Fibroblast of pulmonary artery (primary cell): ENCODE measurements at regions not wholly inside any gene's neighbourhood (a gene's known extent, or its start where the extent isn't known, plus 50 kb on each side); places are given as distances from the start of the nearest gene placed in this dataset.

Source experiments
- DNase-seq: peaks from one replicate; pipeline ENCODE4 v3.0.0-alpha.2; 2010; ENCODE audit warnings: low read depth
- H3K4me3 ChIP-seq: replicated peaks from 2 replicates; pipeline ENCODE4 v1.5.1; 2011; ENCODE audit warnings: low read depth, mild to moderate bottlenecking, control low read depth, low read length, moderate library complexity
- TF ChIP-seq, protein P1 (sequence below): IDR thresholded peaks from 2 replicates; pipeline ENCODE4 v1.5.1; 2011; ENCODE audit warnings: mild to moderate bottlenecking, control low read depth, low read length, inconsistent platforms; ENCODE audit errors: missing control alignments

GRCh38 chr14:96631030-96631429 is 128.8 kb downstream of the PAPOLA start:
- no peak overlapping the region for H3K4me3 ChIP-seq
- TF ChIP-seq, protein P1, sequence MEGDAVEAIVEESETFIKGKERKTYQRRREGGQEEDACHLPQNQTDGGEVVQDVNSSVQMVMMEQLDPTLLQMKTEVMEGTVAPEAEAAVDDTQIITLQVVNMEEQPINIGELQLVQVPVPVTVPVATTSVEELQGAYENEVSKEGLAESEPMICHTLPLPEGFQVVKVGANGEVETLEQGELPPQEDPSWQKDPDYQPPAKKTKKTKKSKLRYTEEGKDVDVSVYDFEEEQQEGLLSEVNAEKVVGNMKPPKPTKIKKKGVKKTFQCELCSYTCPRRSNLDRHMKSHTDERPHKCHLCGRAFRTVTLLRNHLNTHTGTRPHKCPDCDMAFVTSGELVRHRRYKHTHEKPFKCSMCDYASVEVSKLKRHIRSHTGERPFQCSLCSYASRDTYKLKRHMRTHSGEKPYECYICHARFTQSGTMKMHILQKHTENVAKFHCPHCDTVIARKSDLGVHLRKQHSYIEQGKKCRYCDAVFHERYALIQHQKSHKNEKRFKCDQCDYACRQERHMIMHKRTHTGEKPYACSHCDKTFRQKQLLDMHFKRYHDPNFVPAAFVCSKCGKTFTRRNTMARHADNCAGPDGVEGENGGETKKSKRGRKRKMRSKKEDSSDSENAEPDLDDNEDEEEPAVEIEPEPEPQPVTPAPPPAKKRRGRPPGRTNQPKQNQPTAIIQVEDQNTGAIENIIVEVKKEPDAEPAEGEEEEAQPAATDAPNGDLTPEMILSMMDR: no peak

GRCh38 chr14:96631621-96632362 is 129.6 kb downstream of the PAPOLA start:
- DNase-seq: no peak
- TF ChIP-seq, protein P1: no peak

More at GRCh38 chr14:96631030-96631429, 128.8 kb downstream of the PAPOLA start:
- no peak for DNase-seq

DNA sequence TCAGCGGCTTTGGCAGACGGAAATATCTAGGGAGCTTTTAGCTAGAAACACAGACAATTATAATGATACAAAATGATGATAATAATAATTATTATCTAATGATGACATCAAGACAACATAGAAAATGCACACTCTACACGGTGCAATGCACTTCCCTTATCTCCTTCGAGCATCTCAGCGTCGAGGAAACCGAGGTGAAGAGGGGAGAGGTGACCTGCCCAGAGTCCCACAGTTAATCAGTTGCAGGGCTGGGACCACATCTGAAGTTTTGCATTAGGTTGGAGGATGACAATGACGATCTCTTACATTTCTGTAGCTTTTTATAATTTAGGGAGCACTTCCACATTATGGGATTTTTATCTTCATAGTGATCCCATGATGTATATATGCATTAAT is 130.2 kb downstream of the PAPOLA start:
- DNase-seq: no peak
- TF ChIP-seq, protein P1: no peak
- no peak overlapping the region for H3K4me3 ChIP-seq

More at GRCh38 chr14:96631621-96632362, 129.6 kb downstream of the PAPOLA start:
- H3K4me3 ChIP-seq: no peak overlapping the region

DNA sequence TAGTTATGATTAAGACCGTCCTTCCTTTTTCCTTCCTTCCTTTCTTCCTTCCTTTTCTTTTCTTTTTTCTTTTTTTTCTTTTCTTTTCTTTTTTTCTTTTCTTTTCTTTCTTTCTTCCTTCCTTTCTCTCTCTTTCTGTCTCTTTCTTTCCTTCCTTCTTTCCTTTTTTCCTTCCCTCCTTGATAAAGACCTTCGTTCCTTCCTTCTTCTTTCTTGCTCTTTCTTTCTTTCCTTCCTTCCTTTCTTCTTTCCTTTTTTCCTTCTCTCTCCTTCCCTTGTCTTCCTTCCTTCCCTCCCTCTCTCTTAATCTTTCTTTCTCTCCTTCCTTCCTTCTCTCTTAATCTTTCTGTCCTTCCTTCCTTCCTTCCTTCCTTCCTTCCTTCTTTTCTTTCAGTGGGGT is 130.9 kb downstream of the PAPOLA start:
- TF ChIP-seq, protein P1: no peak
- DNase-seq: no peak
- no peak overlapping the region for H3K4me3 ChIP-seq

GRCh38 chr14:96634481-96634880 is 132.3 kb downstream of the PAPOLA start:
- TF ChIP-seq, protein P1: no peak
- DNase-seq: no peak
- no peak overlapping the region for H3K4me3 ChIP-seq

- TF ChIP-seq, protein P1: no peak
- H3K4me3 ChIP-seq: no peak overlapping the region
- DNase-seq: no peak
These were observed 132.7 kb downstream of the PAPOLA start for GRCh38 chr14:96634896-96635295.

DNA sequence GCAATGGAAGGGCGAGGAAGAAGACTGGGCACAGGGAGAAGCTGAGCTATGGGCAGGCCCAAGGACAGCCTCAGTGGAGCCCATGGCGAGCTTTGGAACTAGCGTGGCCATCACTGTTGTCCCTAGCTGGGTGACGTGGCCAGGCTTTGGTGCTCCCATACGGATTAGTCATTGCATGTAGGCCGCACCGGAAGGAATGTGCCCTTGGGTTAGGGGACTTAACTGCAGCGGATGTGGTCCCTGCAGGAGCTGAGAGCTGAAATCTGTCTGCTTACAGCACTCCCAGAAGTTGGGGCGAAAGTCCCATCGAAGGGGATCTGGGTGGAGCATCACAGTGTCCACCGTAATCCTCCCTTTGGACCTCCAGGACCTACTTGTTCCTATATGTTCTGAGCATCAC is 133.7 kb downstream of the PAPOLA start:
- DNase-seq: no peak
- TF ChIP-seq, protein P1: no peak
- no peak overlapping the region for H3K4me3 ChIP-seq
